Esophagus muscularis mucosa (tissue), 3 donors: ENCODE measurements at regions not wholly inside any gene's neighbourhood (a gene's known extent, or its start where the extent isn't known, plus 50 kb on each side); places are given as distances from the start of the nearest gene placed in this dataset.

Experiments
- CTCF ChIP-seq, 3 experiments: fragments of 200-600 bp in 2 of 3; fragments of 450-650 bp in 1 of 3; sonication (generic) in 2 of 3; IDR thresholded peaks; one replicate each; pipeline ENCODE4 v1.5.1; 2017 to 2019; ENCODE audit warnings: antibody characterized with exemption in 3 of 3, mild to moderate bottlenecking in 2 of 3, moderate library complexity in 1 of 3
- POLR2A ChIP-seq: fragments of 450-650 bp; IDR thresholded peaks from one replicate; pipeline ENCODE4 v1.6.1; 2017; ENCODE audit warnings: antibody characterized with exemption, moderate library complexity, mild to moderate bottlenecking, low read depth

- no peak for TF ChIP-seq CTCF (IDR thresholded peaks at IDR 0.05)
- TF ChIP-seq POLR2A = no peak
Measured at GRCh38 chr18:46352520-46353250, 248.5 kb downstream of the HAUS1 start.
